NCI-H1048 (cell line): ENCODE measurements at regions not wholly inside any gene's neighbourhood (a gene's known extent, or its start where the extent isn't known, plus 50 kb on each side); places are given as distances from the start of the nearest gene placed in this dataset.
A peak's percentile ranks its signal among the peaks of the same experiment; 100 is the strongest.
"Not testable (repeated sequence)": the region's sequence is repeated elsewhere in the genome, so short reads cannot be mapped to it uniquely, and the experiment has no call there.

ENCODE experiments used
- DNase-seq: peaks from one replicate; lab custom pipeline; 2025; lab: John Stamatoyannopoulos, UW

DNA sequence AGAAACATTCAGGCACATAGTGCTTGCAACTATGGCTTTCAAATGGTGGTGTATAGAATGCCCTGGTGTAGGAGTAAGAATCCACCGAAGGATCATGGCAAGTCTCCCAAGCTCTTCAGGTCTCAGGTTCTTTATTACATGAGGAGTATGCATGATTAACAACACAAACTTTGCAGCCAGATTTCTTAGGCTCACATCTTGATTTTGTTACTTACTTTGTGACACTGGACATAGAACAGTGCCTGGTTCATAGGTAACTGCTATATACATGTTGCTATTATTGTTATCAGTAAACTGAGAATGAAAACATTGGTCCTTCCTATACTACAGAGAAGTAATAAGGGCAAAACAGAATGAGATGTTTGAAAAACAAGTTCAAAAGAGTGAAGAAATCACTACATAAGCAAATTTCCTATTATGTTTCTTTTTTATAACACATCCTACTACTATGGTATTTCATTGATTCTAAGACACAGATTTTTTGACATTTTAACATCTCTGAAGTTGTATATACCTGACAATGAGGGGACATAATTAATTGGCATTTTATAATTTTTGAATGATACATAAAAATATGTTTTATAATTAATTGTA lies 284.9 kb downstream of the C1D start:
- DNase-seq, result no peak

DNA sequence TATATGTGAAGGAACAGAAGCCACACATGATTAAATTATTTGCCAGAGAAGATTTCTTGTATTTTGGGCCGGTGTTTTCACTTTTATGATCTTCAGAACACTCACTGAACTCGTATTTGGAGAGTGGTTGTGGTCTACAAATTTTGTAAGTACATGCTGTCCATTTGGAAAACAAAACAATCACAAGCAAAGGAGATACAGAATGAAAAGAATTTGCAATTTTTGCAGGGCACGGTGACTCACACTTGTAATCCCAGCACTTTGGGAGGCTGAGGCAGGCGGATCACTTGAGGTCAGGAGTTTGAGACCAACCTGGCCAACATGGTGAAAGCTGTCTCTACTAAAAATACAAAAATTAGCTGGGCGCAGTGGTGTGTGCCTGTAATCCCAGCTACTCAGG lies 282.0 kb downstream of the C1D start:
- DNase-seq, result not testable (repeated sequence)

DNA sequence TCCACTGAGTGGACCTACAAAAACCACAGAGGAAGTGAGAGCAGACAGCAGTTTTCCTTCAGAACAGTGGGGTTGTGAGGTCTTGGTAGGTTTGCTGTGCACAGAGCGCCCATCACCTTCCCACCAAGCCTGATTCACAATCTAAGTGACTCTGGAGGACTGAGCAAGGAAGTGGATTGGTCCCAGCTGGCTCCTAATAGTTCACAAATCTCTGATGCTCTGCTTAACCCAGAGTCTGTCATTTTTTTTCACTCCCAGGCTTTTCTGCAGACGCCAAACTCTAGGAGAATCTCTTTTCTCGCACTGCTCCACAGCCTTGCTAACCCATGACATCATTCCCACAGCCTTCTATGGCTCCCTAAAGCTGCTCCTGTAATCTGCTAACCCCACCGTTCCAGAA lies 280.4 kb downstream of the C1D start:
- DNase-seq, result no peak

DNA sequence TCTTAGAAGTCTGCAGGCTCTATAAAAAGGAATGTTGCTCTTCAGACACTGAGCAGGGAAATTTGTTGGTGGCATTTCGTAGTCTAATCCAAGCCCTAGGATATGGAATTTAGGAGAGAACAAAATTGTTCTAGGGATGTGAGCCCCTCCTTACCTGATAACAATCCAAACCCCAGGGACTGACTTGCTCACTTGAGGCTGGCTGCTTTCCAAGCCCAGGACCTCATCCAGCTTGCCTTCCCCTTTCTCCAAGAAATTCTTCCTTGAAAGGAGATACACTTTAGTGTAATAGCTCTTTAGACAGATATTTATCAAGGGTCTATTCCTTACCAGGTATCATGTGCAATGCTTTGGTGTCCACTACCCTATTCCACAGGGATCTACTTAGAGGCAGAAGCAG lies 279.8 kb downstream of the C1D start:
- DNase-seq, result no peak

DNA sequence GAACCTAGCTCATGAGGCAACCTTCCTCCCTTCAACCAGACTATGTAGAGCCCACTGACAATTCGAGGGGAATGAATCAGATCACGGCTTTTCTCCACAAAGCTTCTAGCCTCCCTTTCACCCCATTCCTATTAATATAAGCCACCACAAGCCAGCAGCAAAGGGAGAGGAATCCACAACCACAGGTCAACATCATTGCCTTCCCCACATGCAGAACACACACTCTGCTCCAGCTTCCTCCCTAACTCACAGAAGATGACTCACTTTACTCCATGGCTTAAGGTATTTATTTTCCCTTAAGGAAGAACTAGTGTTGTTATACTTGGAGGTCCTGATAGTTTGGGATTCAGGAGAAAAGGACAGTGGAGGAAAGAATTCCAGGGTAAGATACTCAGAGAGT lies 272.2 kb downstream of the C1D start:
- DNase-seq, result no peak

DNA sequence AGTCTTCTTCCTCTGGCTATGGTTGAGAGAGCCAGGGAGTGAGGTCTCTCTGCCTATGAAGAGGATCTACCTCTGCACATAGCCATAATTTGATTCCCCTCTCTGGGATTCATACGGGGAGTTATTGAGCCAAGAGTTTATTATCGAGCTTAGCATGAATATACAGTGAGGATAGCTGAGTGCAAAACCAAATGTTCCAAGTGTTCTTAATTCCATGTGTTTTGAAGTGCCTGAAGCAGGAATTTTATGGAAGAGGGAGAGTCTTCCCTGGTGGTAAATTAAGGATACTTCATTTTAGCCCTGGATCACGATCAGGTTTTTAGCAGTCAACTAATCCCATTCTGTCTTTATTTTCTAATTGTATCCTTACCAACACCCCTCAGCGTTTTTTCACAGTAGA lies 270.6 kb downstream of the C1D start:
- DNase-seq, result no peak

DNA sequence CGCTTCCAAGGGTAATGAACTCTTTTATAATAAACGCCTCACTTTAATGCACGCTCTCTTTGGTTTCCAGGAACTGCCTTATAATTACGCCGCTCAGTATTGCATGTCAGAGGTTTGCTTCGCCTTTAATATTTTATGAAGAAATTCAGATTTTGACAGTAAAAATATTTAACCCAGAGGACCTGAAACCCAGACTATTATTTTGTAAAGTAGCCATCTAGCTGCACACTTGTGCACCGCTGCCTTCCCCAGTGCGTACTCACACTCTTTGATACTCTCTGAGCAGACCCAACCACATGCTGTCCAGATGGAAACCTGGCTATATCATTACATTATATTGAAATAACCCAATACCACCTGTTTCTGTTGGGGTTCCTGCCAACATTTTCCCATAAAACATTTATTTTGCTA lies 270.1 kb downstream of the C1D start:
- no peak for DNase-seq

DNA sequence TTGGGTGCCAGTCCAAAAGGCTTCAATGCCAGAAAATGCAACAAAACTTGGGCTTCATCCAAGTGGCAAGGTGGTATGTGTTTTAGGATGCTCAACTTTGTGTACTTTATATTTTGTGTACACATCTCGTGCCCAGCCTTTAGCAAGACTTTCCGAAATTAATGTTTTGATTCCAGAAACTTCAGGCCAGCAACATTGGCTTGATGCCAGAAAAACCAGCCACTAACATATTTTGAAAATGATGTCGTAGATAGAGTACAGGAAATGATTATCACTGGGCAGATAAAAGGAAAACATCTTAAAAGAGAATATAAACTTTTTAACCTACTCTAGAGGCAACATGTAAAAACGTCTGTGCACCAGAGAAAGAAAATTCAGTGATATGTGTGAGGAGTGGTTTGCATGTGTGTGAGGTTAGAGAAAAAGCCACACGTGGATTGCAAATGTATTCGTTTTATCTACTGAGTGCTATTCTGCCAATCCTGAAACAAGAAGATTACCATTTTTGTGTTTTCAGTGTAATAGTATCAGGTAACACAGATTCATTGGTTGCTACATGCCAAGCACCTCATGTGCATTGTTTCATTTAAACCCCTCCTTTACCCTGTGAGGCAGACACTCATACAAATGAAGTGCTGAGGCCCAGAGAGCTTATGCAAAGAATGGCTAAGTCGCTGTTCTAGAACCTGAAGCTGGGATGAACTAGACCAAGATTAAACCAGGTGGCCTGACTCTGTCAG lies 264.8 kb downstream of the C1D start:
- DNase-seq, result peak; percentile 3

DNA sequence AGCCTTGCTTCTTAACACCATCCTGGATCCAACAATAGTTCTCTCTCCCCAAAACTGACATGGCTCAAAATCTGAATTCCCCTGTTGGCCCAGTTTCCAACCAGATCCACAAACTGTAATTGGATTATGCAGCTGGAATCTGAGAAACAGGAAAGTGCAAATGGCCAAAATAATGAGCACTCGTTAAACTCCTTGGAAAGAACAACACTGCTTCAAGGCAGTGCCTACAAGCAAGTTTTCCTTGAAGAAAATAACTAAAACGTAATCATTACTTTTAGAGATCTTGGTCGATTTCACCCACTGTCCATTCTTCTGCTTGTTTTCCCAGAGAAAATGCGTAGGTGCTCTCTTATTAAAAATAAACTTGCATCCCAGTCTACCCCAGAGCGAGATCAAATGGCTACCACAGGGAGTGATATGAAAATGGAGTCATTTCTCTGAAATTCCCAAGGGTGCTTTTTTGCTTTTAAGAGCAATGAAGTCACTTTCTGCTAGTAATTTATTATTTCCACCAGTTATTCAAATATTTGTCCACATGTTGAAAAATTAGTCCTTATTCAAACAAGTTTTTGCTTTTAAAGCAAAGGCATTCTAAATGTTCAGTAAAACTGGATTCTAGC lies 264.2 kb downstream of the C1D start:
- DNase-seq, result no peak

DNA sequence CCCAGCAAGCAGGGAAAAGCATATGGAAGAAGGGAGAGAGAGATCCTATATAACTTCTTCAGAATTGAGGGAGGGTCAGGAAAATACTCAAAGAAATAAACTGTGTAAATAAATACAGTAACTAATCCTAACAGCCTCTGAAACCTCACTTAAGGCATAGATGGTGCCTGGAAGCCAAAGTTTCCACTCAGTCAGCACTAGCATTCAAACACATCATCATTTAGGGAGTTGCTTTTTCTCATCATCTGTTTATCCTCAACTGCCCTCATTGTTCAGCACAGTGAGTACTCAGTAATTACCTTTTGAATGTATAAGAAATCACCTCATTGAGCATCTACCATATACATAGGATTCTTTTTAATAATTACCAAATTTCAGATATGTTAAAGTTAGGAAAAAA lies 262.9 kb downstream of the C1D start:
- no peak for DNase-seq

DNA sequence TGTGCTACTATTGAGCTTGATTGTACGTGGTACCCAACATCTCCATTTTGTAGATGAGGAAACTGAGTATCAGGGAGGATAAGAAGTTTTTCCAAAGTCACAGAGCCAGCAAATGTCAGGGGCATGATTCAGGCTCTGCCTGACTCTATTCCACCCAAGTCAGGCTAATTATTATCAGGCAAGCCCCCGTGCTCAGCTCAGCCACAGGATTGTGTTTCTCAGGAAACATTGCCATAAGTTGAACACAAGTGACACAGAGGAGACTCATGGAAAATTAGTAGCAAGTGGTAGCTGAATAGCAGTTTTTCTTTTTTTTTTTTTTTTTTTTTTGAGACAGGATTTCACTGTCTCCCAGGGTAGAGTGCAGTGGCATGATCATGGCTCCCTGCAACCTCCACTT lies 260.5 kb downstream of the C1D start:
- DNase-seq, result no peak

DNA sequence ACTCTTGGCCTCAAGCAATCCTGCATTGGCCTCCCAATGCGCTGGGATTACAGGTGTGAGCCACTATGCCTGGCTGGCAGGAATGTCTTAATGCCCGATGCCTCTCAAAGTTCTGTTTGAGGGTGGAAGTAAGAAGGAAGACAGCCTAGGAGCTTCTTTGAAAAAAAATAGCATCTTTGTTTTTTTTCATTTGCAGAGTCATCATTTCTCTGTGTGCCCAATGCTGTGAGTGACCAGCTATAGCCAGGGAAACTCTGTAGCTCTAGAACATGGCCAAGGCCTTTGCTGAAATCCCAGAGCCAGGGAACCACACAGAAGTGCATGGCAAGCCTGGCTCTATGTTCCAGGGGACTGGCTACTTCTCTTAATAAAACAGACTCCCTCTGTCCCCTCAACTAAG lies 260.0 kb downstream of the C1D start:
- DNase-seq, result no peak

DNA sequence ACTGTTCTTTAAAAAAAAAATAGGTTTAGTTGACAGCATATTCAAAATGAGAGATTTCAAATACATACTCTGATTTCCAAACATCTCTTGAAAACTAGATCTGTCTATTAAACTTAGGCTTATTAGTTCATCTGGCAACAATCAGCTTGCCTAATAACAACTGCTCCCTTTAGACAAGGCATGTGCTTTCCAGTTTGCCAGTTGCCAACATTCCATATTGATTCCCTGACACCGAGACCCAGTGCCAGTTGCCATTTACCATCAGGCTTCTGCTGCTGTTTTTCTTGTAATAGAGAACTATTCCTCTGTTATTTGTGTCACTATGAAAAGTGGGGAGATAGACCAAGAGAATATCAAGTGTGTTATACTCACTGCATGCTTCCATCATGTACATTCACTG lies 256.0 kb downstream of the C1D start:
- no peak for DNase-seq

DNA sequence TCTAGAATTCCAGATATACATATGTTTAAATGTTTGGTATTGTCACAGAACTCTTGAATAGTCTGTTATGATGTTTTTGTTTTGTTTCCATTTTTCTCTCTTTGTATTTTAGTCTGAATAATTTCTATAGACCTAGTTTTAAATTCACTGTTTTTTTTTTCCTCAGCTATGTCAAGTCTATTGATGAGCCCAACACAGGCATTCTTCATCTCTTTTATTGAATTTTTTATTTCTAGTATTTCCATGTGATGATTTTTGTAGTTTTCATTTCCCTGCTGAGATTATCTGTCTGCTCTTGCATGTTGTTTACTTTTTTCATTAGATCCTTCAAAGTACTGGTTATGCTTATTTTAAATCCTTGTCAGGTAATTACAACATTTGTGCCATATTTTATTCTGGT lies 254.7 kb downstream of the C1D start:
- DNase-seq, result no peak

DNA sequence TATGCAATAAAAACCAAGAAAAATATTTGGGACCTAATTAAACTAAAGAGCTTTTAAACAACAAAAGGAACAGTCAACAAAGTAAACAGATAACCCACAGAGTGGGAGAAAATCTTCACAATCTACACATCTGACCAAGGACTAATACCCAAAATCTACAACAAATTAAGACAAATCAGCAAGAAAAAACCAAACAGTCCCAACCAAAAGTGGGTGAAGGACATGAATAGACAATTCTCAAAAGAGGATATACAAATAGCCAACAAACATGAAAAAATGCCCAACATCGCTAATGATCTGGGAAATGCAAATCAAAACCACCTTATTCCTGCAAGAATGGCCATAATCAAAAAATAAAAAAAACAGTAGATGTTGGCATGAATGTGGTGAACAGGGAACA lies 250.1 kb downstream of the C1D start:
- no peak for DNase-seq

DNA sequence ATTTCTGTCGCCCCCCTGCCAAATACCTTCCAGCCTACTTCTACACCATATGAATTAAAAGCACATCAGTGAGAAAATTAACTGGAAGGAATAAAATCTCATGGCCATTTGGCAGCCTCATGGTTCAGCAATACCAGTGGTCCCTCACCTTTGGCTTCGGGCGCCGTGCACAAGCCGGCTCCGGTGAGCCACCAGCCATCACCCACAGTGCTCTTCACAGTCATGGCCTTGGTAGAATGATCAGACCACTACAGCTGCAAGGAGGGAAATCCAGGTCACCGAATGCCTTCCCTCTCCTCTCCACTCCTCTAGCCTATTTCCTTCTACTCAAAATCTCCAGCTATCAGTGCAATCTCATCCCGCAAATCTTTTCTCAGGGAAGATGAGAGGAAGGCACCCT lies 239.1 kb downstream of the C1D start:
- no peak for DNase-seq

DNA sequence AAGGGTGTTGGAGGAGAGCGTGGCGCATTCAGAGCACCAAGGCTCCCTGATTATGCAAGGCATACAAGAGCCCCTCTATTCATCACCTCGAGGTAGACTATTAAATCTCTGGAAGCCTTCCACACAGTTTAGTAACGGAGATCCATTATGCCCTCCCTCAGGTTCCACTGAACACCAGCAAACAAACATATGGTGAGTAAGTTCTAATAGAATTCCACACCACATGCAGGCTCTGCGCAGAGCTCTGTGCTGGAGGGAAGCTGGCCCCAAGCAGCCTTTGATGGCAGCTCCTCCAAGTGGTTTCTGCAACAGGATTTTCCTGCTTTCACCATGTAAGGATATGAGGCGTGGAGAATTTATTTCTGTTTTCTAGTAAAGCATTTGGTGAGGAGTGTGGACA lies 238.6 kb downstream of the C1D start:
- no peak for DNase-seq

DNA sequence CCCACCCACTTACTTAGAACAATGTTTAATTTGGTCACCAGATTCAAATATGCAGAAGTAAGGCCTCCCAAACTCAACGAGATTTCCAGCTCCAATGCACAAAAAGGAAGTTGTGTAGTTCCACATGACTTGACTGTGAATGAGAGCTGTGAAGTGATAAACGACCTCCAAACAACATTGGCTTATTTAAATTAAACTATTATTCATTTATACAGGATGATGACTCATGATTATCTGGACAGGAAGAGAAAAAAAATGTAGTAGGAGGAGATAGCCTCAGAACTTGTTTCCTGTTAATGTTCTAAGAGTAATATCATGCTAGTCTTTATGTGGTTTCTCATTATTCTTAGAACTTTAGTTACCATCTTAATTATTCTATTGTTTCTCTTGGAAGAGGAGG lies 237.3 kb downstream of the C1D start:
- DNase-seq, result no peak

DNA sequence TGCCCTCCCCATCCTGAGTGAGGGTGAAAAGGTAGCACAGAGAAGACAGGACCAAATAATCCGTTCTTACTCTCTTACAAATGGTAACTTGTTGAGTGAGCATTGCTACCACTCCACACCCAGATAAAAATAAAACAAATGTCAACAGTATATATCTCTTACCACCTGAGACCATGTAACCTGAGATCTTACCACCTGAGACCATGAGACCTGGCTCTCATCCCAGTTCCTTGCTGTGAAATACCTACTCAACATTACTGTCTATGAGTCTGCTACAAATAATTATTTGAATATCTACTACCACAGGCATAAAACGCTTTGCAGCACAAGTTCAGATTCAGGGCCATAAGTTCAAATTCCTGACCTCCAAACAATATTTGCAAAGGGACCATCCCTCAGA lies 234.7 kb downstream of the C1D start:
- DNase-seq, result no peak

DNA sequence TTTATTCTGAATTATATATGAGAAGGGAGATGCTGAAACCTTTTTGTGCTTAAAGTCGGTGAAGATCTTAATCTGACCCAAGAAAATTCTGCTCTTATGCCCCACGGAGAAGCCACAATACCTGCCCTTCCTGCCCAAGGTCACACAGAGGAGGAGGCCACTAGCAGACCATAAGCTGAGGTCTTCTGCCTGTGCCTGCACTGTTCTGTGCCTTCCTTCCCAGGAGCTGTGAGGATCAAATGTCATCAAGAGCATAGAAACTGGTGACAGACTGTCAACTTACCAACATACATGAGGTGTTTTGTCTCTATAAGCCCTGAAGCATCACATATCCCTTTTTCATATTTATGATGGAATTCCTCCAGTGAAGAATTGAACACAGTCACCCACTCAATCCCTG lies 233.3 kb downstream of the C1D start:
- no peak for DNase-seq

DNA sequence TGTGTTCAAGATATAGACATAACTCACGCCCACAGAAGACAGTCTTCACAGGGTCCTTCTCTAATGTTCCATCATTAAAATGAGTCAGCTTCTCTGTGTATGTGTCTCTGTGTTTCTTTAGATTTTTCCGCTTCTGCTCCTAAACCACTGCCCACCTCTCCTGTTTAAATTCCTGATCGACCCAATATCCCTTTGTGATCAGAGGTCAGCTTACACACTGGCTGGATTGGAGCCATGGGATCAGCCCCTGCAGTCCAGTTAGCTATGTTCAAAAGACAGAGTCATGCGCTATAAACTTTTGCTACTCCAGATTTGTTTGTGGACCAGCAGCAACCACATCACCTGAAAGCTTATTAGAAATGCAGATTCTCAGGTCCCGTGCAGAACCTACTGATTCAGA lies 229.2 kb downstream of the C1D start:
- DNase-seq, result no peak

DNA sequence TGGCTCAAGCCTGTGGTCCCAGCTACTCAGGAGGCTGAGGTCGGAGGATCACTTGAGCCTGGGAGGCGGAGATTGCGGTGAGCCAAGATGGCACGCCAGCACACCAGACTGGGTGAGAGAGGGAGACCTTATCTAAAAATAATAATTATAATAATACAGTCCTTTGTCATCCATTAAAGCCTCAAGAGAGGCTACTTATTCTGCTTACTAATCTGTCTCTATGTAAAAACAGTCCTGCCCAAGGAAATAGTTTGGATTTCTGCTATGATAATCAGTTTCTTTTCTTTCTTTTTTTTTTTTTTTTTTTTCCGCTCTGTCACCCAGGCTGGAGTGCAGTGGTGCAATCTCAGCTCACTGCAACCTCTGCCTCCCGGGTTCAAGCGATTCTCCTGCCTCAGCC lies 228.3 kb downstream of the C1D start:
- no peak for DNase-seq

DNA sequence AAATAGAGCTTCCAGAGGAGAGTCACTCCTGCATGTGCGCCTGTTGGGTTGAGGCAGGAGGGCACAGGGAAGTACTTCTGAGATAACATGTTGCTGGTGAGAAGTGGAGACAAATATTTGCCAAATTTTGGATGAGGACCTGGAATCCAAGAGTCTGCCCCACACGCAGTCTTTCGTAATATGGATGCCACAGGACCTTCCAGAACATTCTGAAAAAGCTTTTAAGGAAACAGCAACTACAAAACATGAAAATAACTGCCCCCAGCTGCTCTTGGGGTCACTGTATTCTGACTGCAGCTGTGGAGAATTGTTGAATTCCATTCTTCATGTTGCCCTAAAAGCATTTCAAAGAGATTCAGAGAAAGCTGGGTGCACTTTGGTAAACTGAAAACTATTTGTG lies 227.5 kb downstream of the C1D start:
- DNase-seq, result no peak

DNA sequence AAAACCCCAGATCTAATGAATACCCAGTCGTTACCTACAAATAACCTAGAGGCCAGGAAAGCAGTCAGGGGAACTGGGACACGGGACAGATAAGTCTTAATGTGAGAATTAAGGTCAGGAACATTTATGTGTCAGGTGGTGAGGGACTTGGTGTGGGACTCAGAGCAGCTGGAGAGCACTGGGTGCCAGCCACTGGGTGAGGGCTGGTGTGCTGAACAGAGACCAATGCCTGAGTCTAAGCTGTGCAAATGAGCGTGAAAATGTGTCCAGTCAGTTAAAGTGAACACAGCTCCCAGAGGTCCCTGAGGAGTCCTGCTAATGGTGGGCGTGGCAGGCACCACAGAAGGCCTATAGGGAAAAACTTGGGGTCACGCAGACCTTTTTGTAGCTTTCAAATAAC lies 225.9 kb downstream of the C1D start:
- no peak for DNase-seq
